GM23338 (cell line): ENCODE measurements at regions not wholly inside any gene's neighbourhood (a gene's known extent, or its start where the extent isn't known, plus 50 kb on each side); places are given as distances from the start of the nearest gene placed in this dataset.

Experiments
- ATAC-seq: fragments of 200-7000 bp; cut with Tn5 transposase; 3 replicates; pipeline ENCODE4 v1.9.1; 2020
- DNase-seq: peaks from one replicate; pipeline ENCODE4 v3.0.0-alpha.2; 2015; ENCODE audit warnings: low spot score
- H2AFZ ChIP-seq: fragments of 200-600 bp; sonication (generic); 2 replicates; pipeline ENCODE4 v1.8.0; 2016; ENCODE audit warnings: antibody characterized with exemption, mild to moderate bottlenecking, moderate library complexity
- H3F3A ChIP-seq: fragments of 200-600 bp; sonication (generic); replicated peaks from 2 replicates; pipeline ENCODE4 v1.8.0; 2017; ENCODE audit warnings: antibody characterized with exemption, mixed run types, low read depth
- H3K27ac ChIP-seq: fragments of 200-600 bp; sonication (generic); 2 replicates; pipeline ENCODE4 v1.6.1; 2016; ENCODE audit warnings: low read depth
- H3K27me3 ChIP-seq: fragments of 200-600 bp; sonication (generic); 2 replicates; pipeline ENCODE4 v1.8.0; 2016; ENCODE audit warnings: mild to moderate bottlenecking, mixed run types, moderate library complexity; ENCODE audit not compliant: insufficient read depth
- H3K36me3 ChIP-seq: fragments of 200-600 bp; sonication (generic); 2 replicates; pipeline ENCODE4 v1.8.0; 2016; ENCODE audit warnings: mild to moderate bottlenecking; ENCODE audit not compliant: insufficient read depth
- H3K4me1 ChIP-seq: fragments of 200-600 bp; sonication (generic); 2 replicates; pipeline ENCODE4 v1.8.0; 2016; ENCODE audit warnings: mild to moderate bottlenecking, moderate library complexity; ENCODE audit not compliant: insufficient read depth
- H3K4me2 ChIP-seq: fragments of 200-600 bp; sonication (generic); 2 replicates; pipeline ENCODE4 v1.7.1; 2017; ENCODE audit warnings: mixed run types
- H3K4me3 ChIP-seq: fragments of 200-600 bp; sonication (generic); 2 replicates; pipeline ENCODE4 v1.6.1; 2016; ENCODE audit warnings: mixed run types
- H3K79me2 ChIP-seq: fragments of 200-600 bp; sonication (generic); replicated peaks from 2 replicates; pipeline ENCODE4 v1.8.0; 2017; ENCODE audit warnings: mild to moderate bottlenecking; ENCODE audit not compliant: insufficient read depth
- H3K9me2 ChIP-seq: fragments of 200-600 bp; sonication (generic); 2 replicates; pipeline ENCODE4 v1.8.0; 2017; ENCODE audit not compliant: insufficient read depth
- H4K20me1 ChIP-seq: fragments of 200-600 bp; sonication (generic); replicated peaks from 2 replicates; pipeline ENCODE4 v1.8.0; 2017; ENCODE audit warnings: mild to moderate bottlenecking; ENCODE audit not compliant: insufficient read depth
- H3K27ac Mint-ChIP-seq: 2 replicates; pipeline ENCODE4 v1.8.0; 2020; ENCODE audit warnings: inconsistent platforms, mild to moderate bottlenecking, moderate library complexity, mixed read lengths
- H3K27me3 Mint-ChIP-seq: 3 replicates; pipeline ENCODE4 v1.8.0; 2022; ENCODE audit warnings: low read depth, mild to moderate bottlenecking, moderate library complexity, mixed read lengths, inconsistent platforms; ENCODE audit not compliant: insufficient read depth, poor library complexity
- H3K36me3 Mint-ChIP-seq: 3 replicates; pipeline ENCODE4 v1.8.0; 2021; ENCODE audit warnings: low read depth, mild to moderate bottlenecking, inconsistent platforms, moderate library complexity, mixed read lengths
- H3K4me1 Mint-ChIP-seq: 3 replicates; pipeline ENCODE4 v1.8.0; 2020; ENCODE audit warnings: mild to moderate bottlenecking, inconsistent platforms, mixed read lengths
- H3K4me3 Mint-ChIP-seq: 3 replicates; pipeline ENCODE4 v1.8.0; 2021; ENCODE audit warnings: moderate library complexity, mild to moderate bottlenecking, inconsistent platforms, mixed read lengths
- H3K9me3 Mint-ChIP-seq: 3 replicates; pipeline ENCODE4 v1.8.0; 2020; ENCODE audit warnings: moderate library complexity, mild to moderate bottlenecking, inconsistent platforms, mixed read lengths
- CREB1 ChIP-seq: fragments of 250-450 bp; sonication (Bioruptor Pico); IDR thresholded peaks from 2 replicates; pipeline ENCODE4 v1.5.0; 2020; ENCODE audit warnings: low read depth, mild to moderate bottlenecking, moderate library complexity
- ETS1 ChIP-seq: IDR thresholded peaks from 2 replicates; pipeline ENCODE4 v1.6.1; 2016; ENCODE audit warnings: antibody characterized with exemption
- EZH2 ChIP-seq: fragments of 200-600 bp; sonication (generic); IDR thresholded peaks from one replicate; pipeline ENCODE4 v1.8.0; 2017; ENCODE audit warnings: antibody characterized with exemption, mild to moderate bottlenecking, low read depth; ENCODE audit not compliant: unreplicated experiment
- EZH2phosphoT487 ChIP-seq: fragments of 200-600 bp; sonication (generic); IDR thresholded peaks from one replicate; pipeline ENCODE4 v1.8.1; 2018; ENCODE audit warnings: antibody characterized with exemption; ENCODE audit not compliant: unreplicated experiment
- JUNB ChIP-seq: IDR thresholded peaks from one replicate; pipeline ENCODE4 v1.6.1; 2016; ENCODE audit warnings: antibody characterized with exemption; ENCODE audit not compliant: unreplicated experiment
- NANOG ChIP-seq: IDR thresholded peaks from 2 replicates; pipeline ENCODE4 v1.6.1; 2016; ENCODE audit warnings: antibody characterized with exemption, borderline replicate concordance
- POLR2AphosphoS5 ChIP-seq: IDR thresholded peaks from 2 replicates; pipeline ENCODE4 v1.6.1; 2016; ENCODE audit warnings: antibody characterized with exemption, low read depth
- REST ChIP-seq: IDR thresholded peaks from one replicate; pipeline ENCODE4 v1.6.1; 2018; ENCODE audit warnings: antibody characterized with exemption; ENCODE audit not compliant: unreplicated experiment
- STAT1 ChIP-seq: IDR thresholded peaks from one replicate; pipeline ENCODE4 v1.6.1; 2016; ENCODE audit warnings: antibody characterized with exemption; ENCODE audit not compliant: unreplicated experiment
- ZNF114 ChIP-seq: fragments of 250-450 bp; sonication (Bioruptor Pico); IDR thresholded peaks from 2 replicates; pipeline ENCODE4 v1.5.0; 2020; ENCODE audit warnings: mild to moderate bottlenecking, moderate library complexity
- ZNF331 ChIP-seq: fragments of 250-450 bp; sonication (Bioruptor Pico); IDR thresholded peaks from 2 replicates; pipeline ENCODE4 v1.5.0; 2020; ENCODE audit warnings: low read depth, mild to moderate bottlenecking, moderate library complexity
- TF ChIP-seq, protein P1 (sequence below): fragments of 250-450 bp; sonication (Bioruptor Pico); IDR thresholded peaks from 2 replicates; pipeline ENCODE4 v1.5.0; 2020; ENCODE audit warnings: mild to moderate bottlenecking, moderate library complexity
- TF ChIP-seq, protein P2 (sequence below), 2 experiments: fragments of 200-600 bp in 1 of 2; sonication (generic) in 1 of 2; conservative IDR thresholded peaks; 2 replicates each; pipeline versions ENCODE4 v1.5.1 to v1.6.1; 2016 to 2017; ENCODE audit warnings: antibody characterized with exemption in 2 of 2, low read depth in 2 of 2, mild to moderate bottlenecking in 2 of 2, moderate library complexity in 1 of 2

DNA sequence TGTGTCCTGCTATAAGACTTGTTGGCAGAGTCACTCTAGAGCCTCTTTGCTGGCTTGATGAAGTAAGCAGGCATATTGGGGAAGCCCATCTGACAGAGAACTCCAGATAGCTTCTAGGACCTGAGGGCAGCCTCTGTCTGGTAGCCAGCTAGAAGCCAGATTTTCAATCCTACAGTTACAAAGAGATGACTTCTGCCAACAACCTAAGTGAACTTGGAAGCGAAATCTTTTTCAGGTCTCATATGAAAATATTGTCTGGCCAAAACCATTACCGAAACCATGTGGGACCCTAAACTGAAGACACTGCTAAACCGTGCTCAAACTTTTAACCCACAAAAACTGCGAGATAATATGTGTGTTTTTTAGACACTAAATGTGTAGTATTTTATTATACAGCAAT lies 140.9 kb downstream of the MRPS30 start:
- no peaks in the 10 kb centered on the region for H3K79me2 ChIP-seq
- no peak for ATAC-seq
- no peak for TF ChIP-seq NANOG
- TF ChIP-seq EZH2phosphoT487: no peak
- TF ChIP-seq, protein P1, sequence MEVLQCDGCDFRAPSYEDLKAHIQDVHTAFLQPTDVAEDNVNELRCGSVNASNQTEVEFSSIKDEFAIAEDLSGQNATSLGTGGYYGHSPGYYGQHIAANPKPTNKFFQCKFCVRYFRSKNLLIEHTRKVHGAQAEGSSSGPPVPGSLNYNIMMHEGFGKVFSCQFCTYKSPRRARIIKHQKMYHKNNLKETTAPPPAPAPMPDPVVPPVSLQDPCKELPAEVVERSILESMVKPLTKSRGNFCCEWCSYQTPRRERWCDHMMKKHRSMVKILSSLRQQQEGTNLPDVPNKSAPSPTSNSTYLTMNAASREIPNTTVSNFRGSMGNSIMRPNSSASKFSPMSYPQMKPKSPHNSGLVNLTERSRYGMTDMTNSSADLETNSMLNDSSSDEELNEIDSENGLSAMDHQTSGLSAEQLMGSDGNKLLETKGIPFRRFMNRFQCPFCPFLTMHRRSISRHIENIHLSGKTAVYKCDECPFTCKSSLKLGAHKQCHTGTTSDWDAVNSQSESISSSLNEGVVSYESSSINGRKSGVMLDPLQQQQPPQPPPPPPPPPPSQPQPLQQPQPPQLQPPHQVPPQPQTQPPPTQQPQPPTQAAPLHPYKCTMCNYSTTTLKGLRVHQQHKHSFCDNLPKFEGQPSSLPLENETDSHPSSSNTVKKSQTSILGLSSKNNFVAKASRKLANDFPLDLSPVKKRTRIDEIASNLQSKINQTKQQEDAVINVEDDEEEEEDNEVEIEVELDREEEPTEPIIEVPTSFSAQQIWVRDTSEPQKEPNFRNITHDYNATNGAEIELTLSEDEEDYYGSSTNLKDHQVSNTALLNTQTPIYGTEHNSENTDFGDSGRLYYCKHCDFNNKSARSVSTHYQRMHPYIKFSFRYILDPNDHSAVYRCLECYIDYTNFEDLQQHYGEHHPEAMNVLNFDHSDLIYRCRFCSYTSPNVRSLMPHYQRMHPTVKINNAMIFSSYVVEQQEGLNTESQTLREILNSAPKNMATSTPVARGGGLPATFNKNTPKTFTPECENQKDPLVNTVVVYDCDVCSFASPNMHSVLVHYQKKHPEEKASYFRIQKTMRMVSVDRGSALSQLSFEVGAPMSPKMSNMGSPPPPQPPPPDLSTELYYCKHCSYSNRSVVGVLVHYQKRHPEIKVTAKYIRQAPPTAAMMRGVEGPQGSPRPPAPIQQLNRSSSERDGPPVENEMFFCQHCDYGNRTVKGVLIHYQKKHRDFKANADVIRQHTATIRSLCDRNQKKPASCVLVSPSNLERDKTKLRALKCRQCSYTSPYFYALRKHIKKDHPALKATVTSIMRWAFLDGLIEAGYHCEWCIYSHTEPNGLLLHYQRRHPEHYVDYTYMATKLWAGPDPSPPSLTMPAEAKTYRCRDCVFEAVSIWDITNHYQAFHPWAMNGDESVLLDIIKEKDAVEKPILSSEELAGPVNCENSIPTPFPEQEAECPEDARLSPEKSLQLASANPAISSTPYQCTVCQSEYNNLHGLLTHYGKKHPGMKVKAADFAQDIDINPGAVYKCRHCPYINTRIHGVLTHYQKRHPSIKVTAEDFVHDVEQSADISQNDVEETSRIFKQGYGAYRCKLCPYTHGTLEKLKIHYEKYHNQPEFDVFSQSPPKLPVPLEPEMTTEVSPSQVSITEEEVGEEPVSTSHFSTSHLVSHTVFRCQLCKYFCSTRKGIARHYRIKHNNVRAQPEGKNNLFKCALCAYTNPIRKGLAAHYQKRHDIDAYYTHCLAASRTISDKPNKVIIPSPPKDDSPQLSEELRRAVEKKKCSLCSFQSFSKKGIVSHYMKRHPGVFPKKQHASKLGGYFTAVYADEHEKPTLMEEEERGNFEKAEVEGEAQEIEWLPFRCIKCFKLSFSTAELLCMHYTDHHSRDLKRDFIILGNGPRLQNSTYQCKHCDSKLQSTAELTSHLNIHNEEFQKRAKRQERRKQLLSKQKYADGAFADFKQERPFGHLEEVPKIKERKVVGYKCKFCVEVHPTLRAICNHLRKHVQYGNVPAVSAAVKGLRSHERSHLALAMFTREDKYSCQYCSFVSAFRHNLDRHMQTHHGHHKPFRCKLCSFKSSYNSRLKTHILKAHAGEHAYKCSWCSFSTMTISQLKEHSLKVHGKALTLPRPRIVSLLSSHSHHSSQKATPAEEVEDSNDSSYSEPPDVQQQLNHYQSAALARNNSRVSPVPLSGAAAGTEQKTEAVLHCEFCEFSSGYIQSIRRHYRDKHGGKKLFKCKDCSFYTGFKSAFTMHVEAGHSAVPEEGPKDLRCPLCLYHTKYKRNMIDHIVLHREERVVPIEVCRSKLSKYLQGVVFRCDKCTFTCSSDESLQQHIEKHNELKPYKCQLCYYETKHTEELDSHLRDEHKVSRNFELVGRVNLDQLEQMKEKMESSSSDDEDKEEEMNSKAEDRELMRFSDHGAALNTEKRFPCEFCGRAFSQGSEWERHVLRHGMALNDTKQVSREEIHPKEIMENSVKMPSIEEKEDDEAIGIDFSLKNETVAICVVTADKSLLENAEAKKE (CRISPR knock-in tag): no peak
- TF ChIP-seq STAT1: no peak
- no peak for TF ChIP-seq POLR2AphosphoS5
- TF ChIP-seq, protein P2, sequence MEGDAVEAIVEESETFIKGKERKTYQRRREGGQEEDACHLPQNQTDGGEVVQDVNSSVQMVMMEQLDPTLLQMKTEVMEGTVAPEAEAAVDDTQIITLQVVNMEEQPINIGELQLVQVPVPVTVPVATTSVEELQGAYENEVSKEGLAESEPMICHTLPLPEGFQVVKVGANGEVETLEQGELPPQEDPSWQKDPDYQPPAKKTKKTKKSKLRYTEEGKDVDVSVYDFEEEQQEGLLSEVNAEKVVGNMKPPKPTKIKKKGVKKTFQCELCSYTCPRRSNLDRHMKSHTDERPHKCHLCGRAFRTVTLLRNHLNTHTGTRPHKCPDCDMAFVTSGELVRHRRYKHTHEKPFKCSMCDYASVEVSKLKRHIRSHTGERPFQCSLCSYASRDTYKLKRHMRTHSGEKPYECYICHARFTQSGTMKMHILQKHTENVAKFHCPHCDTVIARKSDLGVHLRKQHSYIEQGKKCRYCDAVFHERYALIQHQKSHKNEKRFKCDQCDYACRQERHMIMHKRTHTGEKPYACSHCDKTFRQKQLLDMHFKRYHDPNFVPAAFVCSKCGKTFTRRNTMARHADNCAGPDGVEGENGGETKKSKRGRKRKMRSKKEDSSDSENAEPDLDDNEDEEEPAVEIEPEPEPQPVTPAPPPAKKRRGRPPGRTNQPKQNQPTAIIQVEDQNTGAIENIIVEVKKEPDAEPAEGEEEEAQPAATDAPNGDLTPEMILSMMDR (conservative IDR thresholded peaks at IDR 0.05; ENCODE audit: low read depth in 2 of 2): no peak
- TF ChIP-seq CREB1 (CRISPR knock-in tag): no peak
- TF ChIP-seq REST: no peak
- no peak for TF ChIP-seq EZH2
- TF ChIP-seq ZNF331 (CRISPR knock-in tag): no peak
- TF ChIP-seq ETS1: no peak
- TF ChIP-seq ZNF114 (CRISPR knock-in tag): no peak
- no peak for TF ChIP-seq JUNB
- no peak for DNase-seq
- no peaks in the 10 kb centered on the region for H3K9me3 Mint-ChIP-seq
- H3K27ac ChIP-seq: no peak overlapping the region
- no peak overlapping the region for H3K4me3 ChIP-seq
- no peaks in the 10 kb centered on the region for H3K27me3 Mint-ChIP-seq
- H3K4me1 Mint-ChIP-seq: peaks cover 12% of the 10 kb centered on the region; the same call in 2 of the 3 replicates
- H3K27me3 ChIP-seq: no peaks in the 10 kb centered on the region
- H3K36me3 Mint-ChIP-seq: no peaks in the 10 kb centered on the region; the same call in 2 of the 3 replicates
- no peak overlapping the region for H3K27ac Mint-ChIP-seq
- H4K20me1 ChIP-seq: no peaks in the 10 kb centered on the region
- no peak overlapping the region for H2AFZ ChIP-seq
- no peaks in the 10 kb centered on the region for H3K4me1 ChIP-seq
- no peaks in the 10 kb centered on the region; the same call in 1 of the 2 replicates for H3K9me2 ChIP-seq
- no peak overlapping the region for H3K4me3 Mint-ChIP-seq
- H3K4me2 ChIP-seq: no peak overlapping the region
- H3K36me3 ChIP-seq: no peaks in the 10 kb centered on the region
- no peaks in the 10 kb centered on the region for H3F3A ChIP-seq
